OCI-LY7 (cell line): ENCODE measurements at regions not wholly inside any gene's neighbourhood (a gene's known extent, or its start where the extent isn't known, plus 50 kb on each side); places are given as distances from the start of the nearest gene placed in this dataset.

ENCODE experiments used
- BruUV-seq: library from RNA; stranded (reverse); fragments of 400-500 nt; replicated peaks from 2 replicates; lab custom pipeline; 2021; lab: Mats Ljungman, UMichigan
- CTCF ChIA-PET: fragments of 300-600 bp; sonication (Branson Sonifier 250); formaldehyde crosslinking; loops from one replicate; lab custom pipeline; 2022; ENCODE audit warnings: antibody characterized with exemption; ENCODE audit not compliant: unreplicated experiment; lab: Charles Lee
- POLR2A ChIA-PET: fragments of 300-600 bp; sonication (Branson Sonifier 250); formaldehyde crosslinking; loops from one replicate; lab custom pipeline; 2022; ENCODE audit warnings: antibody characterized with exemption; lab: Charles Lee
- DNase-seq: peaks from one replicate; pipeline ENCODE4 v3.0.0-alpha.2; 2015; ENCODE audit warnings: low spot score
- H2AFZ ChIP-seq: fragments of 200-600 bp; sonication (generic), shearing (Covaris generic); 2 replicates; pipeline ENCODE4 v1.6.1; 2014; ENCODE audit warnings: mild to moderate bottlenecking, antibody characterized with exemption, low read length, moderate library complexity
- H3K27ac ChIP-seq: fragments of 200-600 bp; sonication (generic); 2 replicates; pipeline ENCODE4 v1.5.1; 2014; ENCODE audit warnings: mixed run types, low read depth, mild to moderate bottlenecking, moderate library complexity, low read length, inconsistent platforms; ENCODE audit not compliant: poor library complexity, severe bottlenecking
- H3K36me3 ChIP-seq: fragments of 200-600 bp; sonication (generic); 2 replicates; pipeline ENCODE4 v1.6.1; 2014; ENCODE audit warnings: mild to moderate bottlenecking, antibody characterized with exemption, low read length, moderate library complexity, mixed read lengths; ENCODE audit not compliant: insufficient read depth
- H3K4me1 ChIP-seq: fragments of 200-600 bp; sonication (generic); 2 replicates; pipeline ENCODE4 v1.5.1; 2014; ENCODE audit warnings: mild to moderate bottlenecking, low read length; ENCODE audit not compliant: insufficient read depth, poor library complexity, severe bottlenecking
- H3K4me2 ChIP-seq: fragments of 200-600 bp; sonication (generic); 2 replicates; pipeline ENCODE4 v1.6.1; 2014; ENCODE audit warnings: mild to moderate bottlenecking, low read length
- H3K4me3 ChIP-seq: fragments of 200-600 bp; sonication (generic); 2 replicates; pipeline ENCODE4 v1.5.1; 2014; ENCODE audit warnings: mild to moderate bottlenecking, low read depth, low read length; ENCODE audit not compliant: poor library complexity, severe bottlenecking
- H3K79me2 ChIP-seq: fragments of 200-600 bp; sonication (generic); 2 replicates; pipeline ENCODE4 v1.6.1; 2016; ENCODE audit warnings: low read depth, mild to moderate bottlenecking, low read length, moderate library complexity, mixed read lengths; ENCODE audit not compliant: insufficient read depth
- H3K9me2 ChIP-seq: fragments of 200-600 bp; sonication (generic); 2 replicates; pipeline ENCODE4 v1.6.1; 2016; ENCODE audit warnings: mild to moderate bottlenecking, low read length, mixed read lengths; ENCODE audit not compliant: insufficient read depth
- H3K9me3 ChIP-seq: fragments of 200-600 bp; sonication (generic); 2 replicates; pipeline ENCODE4 v1.6.1; 2014; ENCODE audit warnings: mild to moderate bottlenecking, mixed run types, low read length, mixed read lengths
- H4K20me1 ChIP-seq: fragments of 200-600 bp; sonication (generic); 2 replicates; pipeline ENCODE4 v1.6.1; 2014; ENCODE audit warnings: mild to moderate bottlenecking, antibody characterized with exemption, low read length, moderate library complexity, mixed read lengths; ENCODE audit not compliant: insufficient read depth
- EZH2phosphoT487 ChIP-seq: fragments of 200-600 bp; sonication (generic); IDR thresholded peaks from 2 replicates; pipeline ENCODE4 v1.6.1; 2018; ENCODE audit warnings: low read depth, borderline replicate concordance, mild to moderate bottlenecking, mixed run types, antibody characterized with exemption, low read length, moderate library complexity, mixed read lengths
- intact Hi-C: fragments of 100-400 bp; cut with micrococcal nuclease; formaldehyde crosslinking; loops from one replicate; pipeline ENCODE4 v1.10.0; 2022; ENCODE audit not compliant: unreplicated experiment
- TF ChIP-seq, protein P1 (sequence below): fragments of 200-600 bp; sonication (generic); conservative IDR thresholded peaks from 2 replicates; pipeline ENCODE4 v1.5.1; 2014; ENCODE audit warnings: mild to moderate bottlenecking, antibody characterized with exemption, low read length, moderate library complexity, mixed read lengths

DNA sequence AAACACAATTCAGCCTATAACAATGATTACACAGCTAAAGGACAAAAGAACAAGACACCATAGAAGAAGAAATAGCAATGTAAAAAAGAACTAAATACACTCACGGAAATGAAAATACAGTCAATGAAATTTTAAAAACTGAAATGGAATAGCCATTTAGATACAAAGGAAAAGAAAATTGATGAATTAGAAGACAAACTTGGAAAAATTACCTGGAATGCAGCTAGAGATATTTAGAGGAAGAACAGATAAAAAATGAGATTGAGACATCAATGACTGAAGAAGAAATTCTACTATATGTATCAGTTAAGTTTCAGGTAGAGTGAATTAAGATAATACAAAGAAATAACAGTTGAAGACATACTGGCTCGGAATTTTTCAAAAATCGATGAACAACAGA, 430.4 kb upstream of the NR5A2 start:
- POLR2A ChIA-PET = no interaction called here
- no peaks in the 10 kb centered on the region for H3K36me3 ChIP-seq

DNA sequence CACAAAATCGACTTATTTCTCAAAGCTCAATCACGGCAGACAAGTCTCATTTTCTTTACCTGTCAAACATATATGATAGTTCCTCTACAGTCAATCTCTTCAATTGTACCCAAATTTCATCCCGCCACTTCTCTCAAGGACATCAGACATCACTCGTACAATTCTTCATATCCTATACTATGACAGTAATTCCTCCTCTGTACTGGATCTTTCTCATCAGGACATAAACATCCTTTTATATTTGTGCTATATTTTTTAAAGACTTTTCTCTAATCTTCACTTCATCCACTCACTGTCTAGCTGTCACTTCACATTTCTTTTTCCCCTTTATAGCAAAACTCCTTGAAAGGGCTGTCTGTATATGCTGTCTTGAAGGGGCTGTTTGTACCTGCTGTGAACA, 419.1 kb upstream of the NR5A2 start:
- H3K4me2 ChIP-seq = no peak overlapping the region
- no peaks in the 10 kb centered on the region for H3K4me1 ChIP-seq
- H3K36me3 ChIP-seq = no peaks in the 10 kb centered on the region
- H3K9me2 ChIP-seq = no peaks in the 10 kb centered on the region
- CTCF ChIA-PET = no interaction called here
- no peaks in the 10 kb centered on the region for H3K79me2 ChIP-seq
- H3K9me3 ChIP-seq = no peaks in the 10 kb centered on the region
- H3K4me3 ChIP-seq = no peak overlapping the region
- no peak overlapping the region for H3K27ac ChIP-seq
- H2AFZ ChIP-seq = no peak overlapping the region
- intact Hi-C loops = no loop called here
- DNase-seq = no peak
- no peaks in the 10 kb centered on the region for H4K20me1 ChIP-seq
- no peak for TF ChIP-seq EZH2phosphoT487
- TF ChIP-seq, protein P1, sequence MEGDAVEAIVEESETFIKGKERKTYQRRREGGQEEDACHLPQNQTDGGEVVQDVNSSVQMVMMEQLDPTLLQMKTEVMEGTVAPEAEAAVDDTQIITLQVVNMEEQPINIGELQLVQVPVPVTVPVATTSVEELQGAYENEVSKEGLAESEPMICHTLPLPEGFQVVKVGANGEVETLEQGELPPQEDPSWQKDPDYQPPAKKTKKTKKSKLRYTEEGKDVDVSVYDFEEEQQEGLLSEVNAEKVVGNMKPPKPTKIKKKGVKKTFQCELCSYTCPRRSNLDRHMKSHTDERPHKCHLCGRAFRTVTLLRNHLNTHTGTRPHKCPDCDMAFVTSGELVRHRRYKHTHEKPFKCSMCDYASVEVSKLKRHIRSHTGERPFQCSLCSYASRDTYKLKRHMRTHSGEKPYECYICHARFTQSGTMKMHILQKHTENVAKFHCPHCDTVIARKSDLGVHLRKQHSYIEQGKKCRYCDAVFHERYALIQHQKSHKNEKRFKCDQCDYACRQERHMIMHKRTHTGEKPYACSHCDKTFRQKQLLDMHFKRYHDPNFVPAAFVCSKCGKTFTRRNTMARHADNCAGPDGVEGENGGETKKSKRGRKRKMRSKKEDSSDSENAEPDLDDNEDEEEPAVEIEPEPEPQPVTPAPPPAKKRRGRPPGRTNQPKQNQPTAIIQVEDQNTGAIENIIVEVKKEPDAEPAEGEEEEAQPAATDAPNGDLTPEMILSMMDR = no peak
- no TSS peak for BruUV-seq
- POLR2A ChIA-PET = no interaction called here

More for the DNA sequence above, 430.4 kb upstream of the NR5A2 start:
- BruUV-seq = no TSS peak
- Histone ChIP-seq H3K9me3 (no peaks in the 10 kb centered on the region), H3K4me3 (no peak overlapping the region), H3K79me2 (no peaks in the 10 kb centered on the region), H3K4me1 (no peaks in the 10 kb centered on the region), H3K4me2 (no peak overlapping the region), H3K27ac (no peak overlapping the region), H2AFZ (no peak overlapping the region), H3K9me2 (no peaks in the 10 kb centered on the region), H4K20me1 (no peaks in the 10 kb centered on the region)
- TF ChIP-seq EZH2phosphoT487 = no peak
- TF ChIP-seq, protein P1 = no peak
- intact Hi-C loops = no loop called here
- CTCF ChIA-PET = no interaction called here
- no peak for DNase-seq

DNA sequence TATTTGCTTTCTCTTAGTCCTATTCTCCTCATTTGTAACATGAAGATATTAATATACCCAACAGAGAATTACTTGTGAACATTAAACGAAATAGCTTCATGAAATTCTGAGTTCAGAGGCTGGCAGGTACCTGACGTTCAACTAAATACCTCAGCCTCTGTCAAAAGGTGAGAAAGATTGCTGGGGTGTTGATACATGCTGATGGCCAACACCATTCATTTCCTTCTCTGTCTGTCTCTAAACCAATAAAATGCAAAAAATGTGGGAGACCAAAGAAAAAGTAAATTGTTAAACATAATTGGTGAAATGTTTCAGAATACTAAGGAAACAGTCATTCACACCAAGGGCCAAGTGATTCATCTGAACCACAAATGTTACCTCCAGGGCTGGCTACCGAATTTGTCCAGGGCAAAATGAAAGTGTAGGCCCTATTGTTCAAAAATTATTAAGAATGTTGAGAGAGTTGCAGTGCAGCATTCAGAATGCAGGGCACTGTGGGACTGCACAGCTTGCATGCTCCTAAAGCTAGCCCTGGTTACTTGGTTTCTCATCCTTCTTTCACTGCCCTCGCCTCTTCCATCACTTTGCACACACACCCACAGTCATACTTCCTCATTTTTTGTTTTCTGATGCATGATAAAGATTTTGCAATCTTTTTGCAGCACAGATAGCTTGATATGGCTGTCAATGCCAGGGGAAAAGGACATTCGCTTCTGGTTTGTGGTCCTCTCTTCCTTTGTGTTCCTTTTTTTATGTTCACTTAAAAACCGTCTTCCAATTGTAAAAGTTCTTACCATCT, 414.3 kb upstream of the NR5A2 start:
- DNase-seq = peak; percentile 3
- H3K4me2 ChIP-seq = no peak overlapping the region
- no peaks in the 10 kb centered on the region for H3K9me2 ChIP-seq
- no peak overlapping the region for H2AFZ ChIP-seq
- no peaks in the 10 kb centered on the region for H3K36me3 ChIP-seq
- no peak for TF ChIP-seq EZH2phosphoT487
- TF ChIP-seq, protein P1 = no peak
- BruUV-seq = no TSS peak
- H3K4me3 ChIP-seq = no peak overlapping the region
- POLR2A ChIA-PET = interaction anchor here (0.6 kb wide), 1 partner anchor 61 kb away, joined by 3 read pairs; no protein-coding TSS in a partner anchor
- H3K9me3 ChIP-seq = no peaks in the 10 kb centered on the region
- H3K27ac ChIP-seq = no peak overlapping the region
- H3K4me1 ChIP-seq = no peaks in the 10 kb centered on the region
- H4K20me1 ChIP-seq = no peaks in the 10 kb centered on the region
- no peaks in the 10 kb centered on the region for H3K79me2 ChIP-seq
- CTCF ChIA-PET = no interaction called here
- intact Hi-C loops = no loop called here
